ENCODE measurements at regions not wholly inside any gene's neighbourhood (a gene's known extent, or its start where the extent isn't known, plus 50 kb on each side); places are given as distances from the start of the nearest gene placed in this dataset.

DNA sequence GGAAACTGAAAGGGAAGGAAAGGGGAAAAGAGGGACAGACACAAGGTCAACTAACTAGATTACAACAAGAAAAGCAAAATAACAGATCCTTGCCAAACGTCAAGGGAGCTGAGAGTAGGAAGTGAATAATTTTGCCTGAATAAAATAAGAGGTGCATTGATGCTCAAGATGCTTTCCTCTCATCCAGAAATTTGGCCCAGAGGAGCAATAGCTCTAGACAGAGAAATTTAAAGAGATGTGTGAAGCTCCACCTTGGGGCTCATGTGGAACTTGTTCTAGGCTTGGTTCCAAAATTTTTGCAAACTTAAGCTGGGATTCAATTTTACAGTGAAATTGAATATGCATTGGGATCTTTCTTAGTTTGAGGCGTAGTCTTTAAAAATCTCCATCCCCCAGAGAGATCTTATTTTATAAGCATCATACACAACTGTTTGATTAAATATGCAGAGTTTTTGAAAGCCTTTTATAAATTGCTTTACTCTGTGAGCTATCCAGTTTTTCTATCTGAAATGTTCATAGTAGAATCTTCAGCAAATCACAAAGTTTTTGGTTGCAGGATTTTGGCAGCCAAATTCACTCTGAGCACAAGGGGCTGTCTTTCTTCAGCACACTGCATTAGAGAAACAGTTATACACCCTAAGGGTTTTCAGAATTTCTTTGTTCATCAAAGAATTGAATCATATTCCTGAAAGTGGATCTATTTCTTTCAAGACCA is 1159.5 kb downstream of the ADGRL3 start:
- 60 to 71% (median 66%) methylated on average over 2 of the region's 2 CpGs for WGBS, 3 donors
- no peak for FAIRE-seq

DNA sequence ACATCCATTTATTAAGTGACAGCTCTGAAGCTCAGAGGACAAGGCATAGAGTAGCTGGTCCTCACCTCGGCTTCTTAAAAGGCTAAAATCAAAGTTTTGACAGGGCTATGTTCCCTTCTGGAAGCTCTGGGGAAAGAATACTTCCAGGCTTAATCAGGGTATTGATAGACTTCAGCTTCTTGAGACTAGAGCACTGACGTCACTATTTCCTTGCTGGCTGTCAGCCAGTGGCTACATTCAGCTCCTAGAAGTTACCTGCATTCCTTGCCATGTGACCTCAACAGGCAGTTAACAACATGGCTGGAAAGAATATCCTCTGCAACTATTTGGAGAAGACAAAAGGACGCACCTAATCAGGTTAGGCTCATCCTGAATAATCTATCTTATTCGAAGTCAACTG is 1144.8 kb downstream of the ADGRL3 start:
- 60 to 82% (median 63%) methylated on average over 4 of the region's 4 CpGs for WGBS, 3 donors
- H3K27ac ChIP-seq (ENCODE audit: low read depth in 1 of 3, low read length in 2 of 3), result no peak overlapping the region
- DNase-seq (no peak), FAIRE-seq (no peak)
- H3K4me1 ChIP-seq (ENCODE audit: control insufficient read depth in 3 of 3, insufficient read depth in 2 of 3, low read depth in 1 of 3, low read length in 2 of 3), result no peaks in the 10 kb centered on the region
- H3K36me3 ChIP-seq (ENCODE audit: control insufficient read depth in 3 of 3, insufficient read depth in 2 of 3, low read depth in 1 of 3, low read length in 3 of 3), result no peaks in the 10 kb centered on the region
- H3K9me3 ChIP-seq (ENCODE audit: control insufficient read depth in 2 of 2, insufficient read depth in 1 of 2, low read depth in 1 of 2, low read length in 1 of 2), result peaks cover 0 to 8% of the 10 kb centered on the region in 2 donors
- H3K27me3 ChIP-seq (ENCODE audit: control insufficient read depth in 3 of 3, insufficient read depth in 3 of 3, low read length in 3 of 3), result no peaks in the 10 kb centered on the region
- H3K4me3 ChIP-seq (ENCODE audit: low read depth in 1 of 3, low read length in 3 of 3), result no peak overlapping the region

More for the DNA sequence above, 1159.5 kb downstream of the ADGRL3 start:
- Histone ChIP-seq H3K4me1 (ENCODE audit: control insufficient read depth in 3 of 3, insufficient read depth in 2 of 3, low read depth in 1 of 3, low read length in 2 of 3) (no peaks in the 10 kb centered on the region), H3K4me3 (ENCODE audit: low read depth in 1 of 3, low read length in 3 of 3) (no peak overlapping the region), H3K36me3 (ENCODE audit: control insufficient read depth in 3 of 3, insufficient read depth in 2 of 3, low read depth in 1 of 3, low read length in 3 of 3) (no peaks in the 10 kb centered on the region), H3K9me3 (ENCODE audit: control insufficient read depth in 2 of 2, insufficient read depth in 1 of 2, low read depth in 1 of 2, low read length in 1 of 2) (peaks cover 0 to 5% of the 10 kb centered on the region in 2 donors), H3K27me3 (ENCODE audit: control insufficient read depth in 3 of 3, insufficient read depth in 3 of 3, low read length in 3 of 3) (no peaks in the 10 kb centered on the region), H3K27ac (ENCODE audit: low read depth in 1 of 3, low read length in 2 of 3) (no peak overlapping the region)
- DNase-seq, result no peak

- Histone ChIP-seq H3K4me3 (ENCODE audit: low read depth in 1 of 3, low read length in 3 of 3) (no peak overlapping the region), H3K36me3 (ENCODE audit: control insufficient read depth in 3 of 3, insufficient read depth in 2 of 3, low read depth in 1 of 3, low read length in 3 of 3) (no peaks in the 10 kb centered on the region), H3K4me1 (ENCODE audit: control insufficient read depth in 3 of 3, insufficient read depth in 2 of 3, low read depth in 1 of 3, low read length in 2 of 3) (no peaks in the 10 kb centered on the region), H3K9me3 (ENCODE audit: control insufficient read depth in 2 of 2, insufficient read depth in 1 of 2, low read depth in 1 of 2, low read length in 1 of 2) (peaks cover 0 to 8% of the 10 kb centered on the region in 2 donors), H3K27me3 (ENCODE audit: control insufficient read depth in 3 of 3, insufficient read depth in 3 of 3, low read length in 3 of 3) (no peaks in the 10 kb centered on the region), H3K27ac (ENCODE audit: low read depth in 1 of 3, low read length in 2 of 3) (no peak overlapping the region)
- no peak for FAIRE-seq
- no peak for DNase-seq
- WGBS, 3 donors, result 71 to 80% (median 78%) methylated on average over 4 of the region's 4 CpGs
Measured at GRCh38 chr4:62344474-62344873, 1144.3 kb downstream of the ADGRL3 start.

DNA sequence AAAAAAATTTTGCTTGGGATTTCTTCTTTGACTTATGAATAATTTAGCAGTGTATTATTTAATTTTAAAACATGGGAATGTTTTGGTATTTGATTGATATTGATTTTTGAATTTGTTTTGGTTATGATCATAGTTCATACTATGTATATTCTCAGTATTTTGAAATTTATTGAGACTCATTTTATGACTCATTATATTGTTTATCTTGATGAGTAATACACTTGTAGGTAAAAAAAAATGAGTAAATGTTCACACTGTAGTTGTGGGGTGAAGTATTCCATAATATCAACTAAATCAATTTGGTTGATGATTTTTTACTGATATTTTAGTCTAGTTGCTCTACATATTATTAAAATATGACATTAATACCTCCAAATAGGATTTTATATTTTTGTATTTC is 1142.2 kb downstream of the ADGRL3 start:
- Histone ChIP-seq H3K4me3 (ENCODE audit: low read depth in 1 of 3, low read length in 3 of 3) (no peak overlapping the region), H3K9me3 (ENCODE audit: control insufficient read depth in 2 of 2, insufficient read depth in 1 of 2, low read depth in 1 of 2, low read length in 1 of 2) (peaks cover 0 to 11% of the 10 kb centered on the region in 2 donors), H3K4me1 (ENCODE audit: control insufficient read depth in 3 of 3, insufficient read depth in 2 of 3, low read depth in 1 of 3, low read length in 2 of 3) (no peaks in the 10 kb centered on the region), H3K36me3 (ENCODE audit: control insufficient read depth in 3 of 3, insufficient read depth in 2 of 3, low read depth in 1 of 3, low read length in 3 of 3) (no peaks in the 10 kb centered on the region), H3K27ac (ENCODE audit: low read depth in 1 of 3, low read length in 2 of 3) (no peak overlapping the region), H3K27me3 (ENCODE audit: control insufficient read depth in 3 of 3, insufficient read depth in 3 of 3, low read length in 3 of 3) (no peaks in the 10 kb centered on the region)
- FAIRE-seq (peak; percentile 30), DNase-seq (no peak)

GRCh38 chr4:62328526-62328925 is 1128.4 kb downstream of the ADGRL3 start:
- H3K27me3 ChIP-seq (ENCODE audit: control insufficient read depth in 3 of 3, insufficient read depth in 3 of 3, low read length in 3 of 3), result no peaks in the 10 kb centered on the region
- 86 to 92% (median 90%) methylated on average over 2 of the region's 2 CpGs for WGBS, 3 donors
- no peak for FAIRE-seq

DNA sequence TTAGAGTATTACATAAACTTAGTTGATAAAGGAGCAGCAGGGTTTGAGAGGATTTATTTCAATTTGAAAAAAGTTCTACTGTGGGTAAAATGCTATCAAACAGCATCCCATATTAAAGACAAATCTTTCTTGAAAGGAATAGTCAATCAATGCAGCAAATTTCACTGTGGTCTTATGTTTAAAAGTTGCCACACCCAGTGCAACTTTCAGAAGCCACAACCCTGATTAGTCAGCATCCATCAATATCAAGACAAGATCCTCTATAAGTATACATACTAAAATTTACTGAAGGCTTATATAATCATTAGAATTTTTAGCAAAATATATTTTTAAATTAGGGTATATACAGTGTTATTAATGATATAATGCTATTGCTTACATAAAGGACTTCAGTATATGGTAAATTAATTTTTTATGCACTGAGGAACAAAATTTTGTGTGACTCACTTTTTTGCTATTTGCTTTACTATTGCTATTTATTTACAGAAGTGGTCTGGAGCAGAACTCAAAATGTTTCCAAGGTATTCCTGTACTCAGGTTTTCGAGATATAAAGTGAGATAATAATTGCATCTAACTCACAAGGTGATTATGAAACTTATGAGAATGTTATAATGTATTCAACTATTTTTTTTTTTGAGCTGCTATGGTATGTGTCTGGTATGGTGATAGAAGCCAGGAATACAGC is 1127.6 kb downstream of the ADGRL3 start:
- WGBS, 3 donors, result 25 to 61% (median 50%) methylated on average over 1 of the region's 1 CpG
- Histone ChIP-seq H3K27ac (ENCODE audit: low read depth in 1 of 3, low read length in 2 of 3) (no peak overlapping the region), H3K9me3 (ENCODE audit: control insufficient read depth in 2 of 2, insufficient read depth in 1 of 2, low read depth in 1 of 2, low read length in 1 of 2) (peaks cover 0 to 12% of the 10 kb centered on the region in 2 donors), H3K4me1 (ENCODE audit: control insufficient read depth in 3 of 3, insufficient read depth in 2 of 3, low read depth in 1 of 3, low read length in 2 of 3) (no peaks in the 10 kb centered on the region), H3K27me3 (ENCODE audit: control insufficient read depth in 3 of 3, insufficient read depth in 3 of 3, low read length in 3 of 3) (no peaks in the 10 kb centered on the region), H3K36me3 (ENCODE audit: control insufficient read depth in 3 of 3, insufficient read depth in 2 of 3, low read depth in 1 of 3, low read length in 3 of 3) (no peaks in the 10 kb centered on the region), H3K4me3 (ENCODE audit: low read depth in 1 of 3, low read length in 3 of 3) (no peak overlapping the region)
- FAIRE-seq, result no peak
- DNase-seq, result no peak

More at GRCh38 chr4:62328526-62328925, 1128.4 kb downstream of the ADGRL3 start:
- no peak overlapping the region for H3K27ac ChIP-seq (ENCODE audit: low read depth in 1 of 3, low read length in 2 of 3)
- no peak overlapping the region for H3K4me3 ChIP-seq (ENCODE audit: low read depth in 1 of 3, low read length in 3 of 3)
- H3K4me1 ChIP-seq (ENCODE audit: control insufficient read depth in 3 of 3, insufficient read depth in 2 of 3, low read depth in 1 of 3, low read length in 2 of 3), result no peaks in the 10 kb centered on the region
- peaks cover 0 to 12% of the 10 kb centered on the region in 2 donors for H3K9me3 ChIP-seq (ENCODE audit: control insufficient read depth in 2 of 2, insufficient read depth in 1 of 2, low read depth in 1 of 2, low read length in 1 of 2)
- H3K36me3 ChIP-seq (ENCODE audit: control insufficient read depth in 3 of 3, insufficient read depth in 2 of 3, low read depth in 1 of 3, low read length in 3 of 3), result no peaks in the 10 kb centered on the region
- no peak for DNase-seq

DNA sequence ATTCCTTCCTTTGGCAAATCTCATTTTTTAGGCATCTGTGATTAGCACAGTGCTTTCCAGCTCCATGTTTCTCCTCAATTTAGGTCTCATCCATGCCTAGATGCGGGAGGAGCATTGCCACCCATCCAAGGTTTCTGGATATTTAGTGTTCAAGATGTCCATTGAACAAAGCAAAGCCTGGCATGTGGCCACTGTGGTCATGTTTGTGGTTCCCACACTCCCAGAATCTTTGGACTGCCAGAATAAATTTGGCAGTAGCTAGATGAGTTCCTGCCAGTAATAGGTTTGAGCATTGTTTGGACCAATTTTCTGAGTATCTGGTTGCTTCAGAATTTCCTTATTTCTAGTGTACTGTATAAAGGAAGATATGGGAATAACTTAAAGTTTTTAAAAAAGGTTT is 1124.1 kb downstream of the ADGRL3 start:
- H3K4me1 ChIP-seq (ENCODE audit: control insufficient read depth in 3 of 3, insufficient read depth in 2 of 3, low read depth in 1 of 3, low read length in 2 of 3), result no peaks in the 10 kb centered on the region
- 69 to 81% (median 73%) methylated on average over 1 of the region's 1 CpG for WGBS, 3 donors
- H3K27ac ChIP-seq (ENCODE audit: low read depth in 1 of 3, low read length in 2 of 3), result no peak overlapping the region
- H3K36me3 ChIP-seq (ENCODE audit: control insufficient read depth in 3 of 3, insufficient read depth in 2 of 3, low read depth in 1 of 3, low read length in 3 of 3), result no peaks in the 10 kb centered on the region
- FAIRE-seq, result no peak
- peaks cover 0 to 3% of the 10 kb centered on the region in 2 donors for H3K9me3 ChIP-seq (ENCODE audit: control insufficient read depth in 2 of 2, insufficient read depth in 1 of 2, low read depth in 1 of 2, low read length in 1 of 2)
- no peak for DNase-seq
- H3K4me3 ChIP-seq (ENCODE audit: low read depth in 1 of 3, low read length in 3 of 3), result no peak overlapping the region
- no peaks in the 10 kb centered on the region for H3K27me3 ChIP-seq (ENCODE audit: control insufficient read depth in 3 of 3, insufficient read depth in 3 of 3, low read length in 3 of 3)

DNA sequence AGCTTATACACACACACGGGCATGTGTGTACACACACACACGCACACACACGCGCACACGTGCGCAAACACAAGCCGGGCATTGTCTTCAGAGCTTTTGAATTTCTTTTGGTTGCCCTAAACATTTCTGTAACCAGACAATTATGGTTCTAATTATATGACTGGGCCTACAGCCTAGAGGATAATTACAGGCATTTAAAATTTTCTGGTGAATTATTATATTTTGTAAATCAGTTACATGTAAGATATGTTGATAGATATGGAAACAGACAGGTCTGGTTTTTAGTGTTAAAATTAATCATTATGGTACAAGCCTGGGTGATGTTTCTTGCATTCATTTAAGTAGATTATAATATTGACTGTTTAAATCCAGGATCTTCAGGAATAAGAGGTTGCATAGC is 1120.5 kb downstream of the ADGRL3 start:
- Histone ChIP-seq H3K27me3 (ENCODE audit: control insufficient read depth in 3 of 3, insufficient read depth in 3 of 3, low read length in 3 of 3) (no peaks in the 10 kb centered on the region), H3K4me1 (ENCODE audit: control insufficient read depth in 3 of 3, insufficient read depth in 2 of 3, low read depth in 1 of 3, low read length in 2 of 3) (no peaks in the 10 kb centered on the region), H3K4me3 (ENCODE audit: low read depth in 1 of 3, low read length in 3 of 3) (no peak overlapping the region), H3K9me3 (ENCODE audit: control insufficient read depth in 2 of 2, insufficient read depth in 1 of 2, low read depth in 1 of 2, low read length in 1 of 2) (no peaks in the 10 kb centered on the region), H3K36me3 (ENCODE audit: control insufficient read depth in 3 of 3, insufficient read depth in 2 of 3, low read depth in 1 of 3, low read length in 3 of 3) (no peaks in the 10 kb centered on the region), H3K27ac (ENCODE audit: low read depth in 1 of 3, low read length in 2 of 3) (no peak overlapping the region)
- 90 to 94% (median 92%) methylated on average over 7 of the region's 7 CpGs for WGBS, 3 donors
- FAIRE-seq (no peak), DNase-seq (no peak)

Data from small intestine (tissue), 7 donors.